Astrocyte of the hippocampus (primary cell): ENCODE measurements at regions not wholly inside any gene's neighbourhood (a gene's known extent, or its start where the extent isn't known, plus 50 kb on each side); places are given as distances from the start of the nearest gene placed in this dataset.
"Not testable (repeated sequence)": the region's sequence is repeated elsewhere in the genome, so short reads cannot be mapped to it uniquely, and the experiment has no call there.

Experiments
- DNase-seq: peaks from one replicate; pipeline ENCODE4 v3.0.0; 2011; ENCODE audit warnings: low read depth, low spot score

GRCh38 chr18:51330148-51330547 is 132.7 kb upstream of the MEX3C start:
- peak; percentile 19 for DNase-seq

DNA sequence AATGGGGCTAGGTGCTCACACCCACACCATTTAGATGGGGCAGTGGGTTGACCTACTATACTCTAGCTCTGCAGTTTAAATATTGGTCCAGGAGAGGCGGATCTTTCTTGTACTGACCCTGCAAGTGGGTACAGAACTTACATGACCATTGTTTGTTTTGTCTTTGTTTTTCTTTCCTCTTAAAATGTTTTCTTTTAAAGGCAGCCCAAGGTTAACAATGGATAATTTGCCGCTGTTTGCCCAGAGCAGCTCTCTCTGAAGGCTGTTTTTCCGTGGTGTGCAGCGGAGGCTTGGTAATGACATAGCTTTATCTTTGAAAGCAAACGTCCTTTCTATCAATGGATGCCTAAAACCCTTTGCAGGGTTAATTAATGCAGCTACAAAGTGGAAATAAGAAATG is 133.3 kb upstream of the MEX3C start:
- DNase-seq, result no peak

- DNase-seq, result peak; percentile 57
These were observed 139.9 kb upstream of the MEX3C start for GRCh38 chr18:51337406-51337805.

GRCh38 chr18:51339856-51340255 is 142.4 kb upstream of the MEX3C start:
- peak; percentile 52 for DNase-seq

DNA sequence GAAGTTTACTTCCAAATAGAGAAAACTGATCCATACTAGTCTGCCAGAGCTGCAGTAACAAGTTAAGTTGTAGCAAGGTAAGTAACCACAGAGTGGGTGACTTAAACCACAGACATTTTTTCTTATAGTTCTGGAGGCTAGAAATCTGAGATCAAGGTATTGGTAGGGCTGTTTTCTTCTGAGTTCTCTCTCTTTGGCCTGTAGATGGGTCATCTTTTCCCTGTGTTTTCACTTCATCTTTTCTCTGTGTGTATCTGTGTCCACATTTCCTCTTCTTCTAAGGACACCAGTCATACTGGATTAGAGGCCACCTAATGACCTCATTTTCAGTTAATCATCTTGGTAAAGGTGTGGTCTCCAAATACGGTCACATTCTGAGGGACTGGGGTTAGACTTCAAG is 142.9 kb upstream of the MEX3C start:
- peak; percentile 28 for DNase-seq

GRCh38 chr18:51342815-51343214 is 145.3 kb upstream of the MEX3C start:
- DNase-seq, result peak; percentile 59

GRCh38 chr18:51345848-51346391 is 148.4 kb upstream of the MEX3C start:
- no peak for DNase-seq

GRCh38 chr18:51346404-51346803 is 148.9 kb upstream of the MEX3C start:
- DNase-seq, result no peak

- no peak for DNase-seq
These were observed 152.6 kb upstream of the MEX3C start for GRCh38 chr18:51350081-51350480.

- no peak for DNase-seq
These were observed 158.4 kb upstream of the MEX3C start for GRCh38 chr18:51355841-51356240.

GRCh38 chr18:51360301-51360700 is 162.8 kb upstream of the MEX3C start:
- not testable (repeated sequence) for DNase-seq

- no peak for DNase-seq
These were observed 163.8 kb upstream of the MEX3C start for GRCh38 chr18:51361130-51361860.

DNA sequence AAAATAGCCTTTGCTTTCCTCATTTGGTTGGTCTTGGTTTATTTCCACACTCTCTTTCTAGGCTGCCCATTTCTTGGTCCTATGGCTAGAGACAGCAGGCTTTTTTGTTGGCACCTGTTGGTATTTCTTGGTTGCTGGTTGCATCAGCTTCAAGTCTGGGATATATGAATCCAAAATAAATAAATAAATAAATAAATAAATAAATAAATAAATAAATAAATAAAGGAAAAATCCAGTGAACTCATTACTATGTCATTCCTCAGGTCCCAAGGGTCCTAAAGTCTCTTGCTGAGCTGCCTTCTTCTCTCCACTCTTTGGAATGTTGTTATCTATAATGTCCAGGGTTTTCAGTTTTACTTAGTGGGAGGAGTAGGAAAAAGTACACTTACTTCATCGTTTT is 165.9 kb upstream of the MEX3C start:
- DNase-seq, result no peak

DNA sequence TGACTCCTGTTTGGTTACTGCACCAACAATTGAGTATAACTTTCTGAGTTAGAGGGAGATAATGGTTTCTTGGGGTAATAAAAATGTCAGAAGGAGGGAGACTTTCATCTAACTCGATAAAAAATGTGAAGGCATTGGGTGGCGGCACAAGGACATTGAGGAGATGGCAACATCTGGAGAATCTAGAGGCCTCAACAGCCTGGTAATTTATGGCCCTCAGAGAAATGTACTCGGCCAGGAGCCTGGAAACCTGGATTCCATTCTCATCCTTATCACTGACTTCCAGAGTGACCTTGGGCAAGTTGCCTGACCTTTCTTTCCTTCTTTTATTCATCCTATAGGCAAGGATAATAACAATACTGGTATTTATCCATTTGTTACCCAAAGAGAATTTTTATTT is 173.5 kb upstream of the MEX3C start:
- no peak for DNase-seq

DNA sequence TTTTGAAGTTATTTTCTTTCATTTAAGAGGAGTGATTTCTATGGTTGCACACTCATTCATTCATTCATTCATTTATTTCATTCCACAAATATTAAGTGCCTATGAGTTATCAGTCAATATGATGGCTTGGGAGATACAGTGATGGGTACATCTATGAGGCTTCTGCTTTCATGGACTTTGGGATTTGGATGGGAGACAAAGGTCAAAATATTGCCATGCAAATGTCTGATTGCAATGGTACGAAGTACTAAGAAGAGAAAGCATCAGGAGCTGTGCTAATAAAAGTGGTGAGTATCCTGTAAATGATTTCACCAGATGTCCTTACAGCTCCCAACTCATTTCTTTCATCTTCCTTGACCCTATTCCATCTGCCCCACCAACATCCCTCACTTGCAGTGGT is 174.4 kb upstream of the MEX3C start:
- DNase-seq, result no peak

GRCh38 chr18:51382081-51382480 is 184.6 kb upstream of the MEX3C start:
- no peak for DNase-seq

GRCh38 chr18:51383116-51383515 is 185.6 kb upstream of the MEX3C start:
- no peak for DNase-seq

GRCh38 chr18:51383711-51384110 is 186.2 kb upstream of the MEX3C start:
- DNase-seq, result no peak

- no peak for DNase-seq
These were observed 187.8 kb upstream of the MEX3C start for GRCh38 chr18:51385270-51385669.

- DNase-seq, result peak; percentile 2
These were observed 193.2 kb upstream of the MEX3C start for GRCh38 chr18:51390702-51391101.

DNA sequence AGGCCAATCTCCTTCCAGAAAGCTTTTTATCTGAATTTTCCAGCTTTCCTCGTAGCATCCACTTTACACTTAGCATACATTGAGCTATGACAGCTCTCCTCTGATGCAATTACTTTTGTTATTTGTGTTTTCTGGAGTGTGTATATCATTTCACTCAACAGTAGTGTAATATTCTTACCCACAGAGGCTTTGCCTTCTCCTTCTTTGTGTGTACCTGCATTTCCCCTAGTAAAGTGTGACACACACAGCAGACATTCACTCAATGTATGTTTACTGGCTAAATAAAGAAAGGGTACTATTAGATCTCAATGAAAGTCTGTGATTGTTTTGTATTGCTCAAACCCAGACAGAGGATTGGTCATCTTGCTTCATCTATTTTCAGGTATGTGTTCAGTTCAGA is 193.7 kb upstream of the MEX3C start:
- no peak for DNase-seq

DNA sequence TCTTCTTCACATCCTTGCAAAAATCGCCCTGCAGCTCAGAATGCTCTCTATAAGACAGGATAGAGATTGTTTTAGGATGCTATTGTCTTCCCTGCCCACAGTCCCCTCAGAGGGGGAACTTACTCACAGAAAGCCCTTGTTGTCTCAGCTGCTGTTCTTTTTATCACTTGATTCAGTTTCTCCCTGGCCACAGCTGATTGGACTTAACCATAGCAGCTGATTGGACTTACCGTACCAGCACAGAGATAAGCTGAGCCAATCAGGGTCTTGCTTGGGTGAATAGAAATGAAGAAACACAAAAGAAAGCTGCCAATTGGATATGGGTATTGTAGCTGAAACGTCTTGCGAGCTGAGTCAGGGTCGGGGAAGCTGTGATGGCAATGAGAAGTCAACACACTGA is 194.2 kb upstream of the MEX3C start:
- DNase-seq, result no peak

DNA sequence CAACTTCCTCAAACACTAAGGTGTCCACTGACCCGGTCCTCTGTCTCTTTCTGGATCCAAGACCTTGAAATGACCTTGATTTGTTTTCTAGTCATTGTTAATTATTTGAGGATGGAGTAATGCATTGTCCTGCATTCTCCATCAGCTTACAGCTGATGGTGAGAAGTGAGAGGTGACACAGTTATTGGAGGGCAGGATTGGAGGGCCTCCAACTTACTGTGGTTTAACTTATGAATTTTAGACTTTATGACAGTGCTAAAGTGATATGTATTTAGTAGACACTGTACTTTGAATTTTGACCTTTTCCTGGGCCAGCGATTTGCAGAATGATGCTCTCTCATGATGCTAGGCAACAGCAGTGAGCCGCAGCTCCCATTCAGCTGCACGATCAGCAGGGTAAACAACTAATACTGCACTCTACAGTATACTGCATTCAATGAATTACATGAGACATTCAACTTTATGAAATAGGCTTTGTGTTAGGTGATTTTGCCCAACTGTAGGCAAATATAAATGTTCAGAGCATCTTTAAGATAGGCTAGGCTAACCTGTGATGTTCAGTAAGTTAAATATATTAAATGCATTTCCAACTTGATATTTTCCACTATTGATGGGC is 200.0 kb upstream of the MEX3C start:
- no peak for DNase-seq
